NCI-H2196 (cell line): ENCODE measurements at regions not wholly inside any gene's neighbourhood (a gene's known extent, or its start where the extent isn't known, plus 50 kb on each side); places are given as distances from the start of the nearest gene placed in this dataset.

Experiments
- DNase-seq: peaks from one replicate; lab custom pipeline; 2025; ENCODE audit not compliant: unreplicated experiment; lab: John Stamatoyannopoulos, UW

GRCh38 chr18:77815666-77816338 is 566.2 kb downstream of the GALR1 start:
- DNase-seq: no peak

GRCh38 chr18:77818328-77818727 is 568.7 kb downstream of the GALR1 start:
- DNase-seq: no peak

- no peak for DNase-seq
These were observed 570.8 kb downstream of the GALR1 start for GRCh38 chr18:77820472-77820871.

- DNase-seq: no peak
These were observed 572.2 kb downstream of the GALR1 start for GRCh38 chr18:77821892-77822291.

- DNase-seq: no peak
These were observed 573.0 kb downstream of the GALR1 start for GRCh38 chr18:77822632-77823031.

GRCh38 chr18:77833807-77834206 is 584.2 kb downstream of the GALR1 start:
- DNase-seq: no peak

GRCh38 chr18:77851802-77852201 is 602.2 kb downstream of the GALR1 start:
- no peak for DNase-seq

GRCh38 chr18:77853859-77854258 is 604.2 kb downstream of the GALR1 start:
- DNase-seq: no peak

- peak; percentile 60 for DNase-seq
These were observed 608.3 kb downstream of the GALR1 start for GRCh38 chr18:77857678-77858655.

- DNase-seq: no peak
These were observed 610.0 kb downstream of the GALR1 start for GRCh38 chr18:77859634-77860033.

- DNase-seq: no peak
These were observed 612.6 kb downstream of the GALR1 start for GRCh38 chr18:77862066-77862757.

- DNase-seq: no peak
These were observed 616.2 kb downstream of the GALR1 start for GRCh38 chr18:77865853-77866252.

- no peak for DNase-seq
These were observed 616.7 kb downstream of the GALR1 start for GRCh38 chr18:77866351-77866750.

- DNase-seq: no peak
These were observed 620.6 kb downstream of the GALR1 start for GRCh38 chr18:77870199-77870598.

- DNase-seq: no peak
These were observed 621.2 kb downstream of the GALR1 start for GRCh38 chr18:77870894-77871293.

GRCh38 chr18:77872166-77872565 is 622.5 kb downstream of the GALR1 start:
- DNase-seq: no peak

GRCh38 chr18:77876319-77876865 is 626.7 kb downstream of the GALR1 start:
- no peak for DNase-seq

- no peak for DNase-seq
These were observed 630.2 kb downstream of the GALR1 start for GRCh38 chr18:77879829-77880228.

- DNase-seq: no peak
These were observed 634.8 kb downstream of the GALR1 start for GRCh38 chr18:77884454-77884853.

- no peak for DNase-seq
These were observed 644.4 kb downstream of the GALR1 start for GRCh38 chr18:77894060-77894459.

- DNase-seq: no peak
These were observed 645.6 kb downstream of the GALR1 start for GRCh38 chr18:77895250-77895649.
